ENCODE measurements at regions not wholly inside any gene's neighbourhood (a gene's known extent, or its start where the extent isn't known, plus 50 kb on each side); places are given as distances from the start of the nearest gene placed in this dataset.

- no peak for DNase-seq
Measured at GRCh38 chr1:36641776-36642175, 159.1 kb upstream of the CSF3R start.

DNA sequence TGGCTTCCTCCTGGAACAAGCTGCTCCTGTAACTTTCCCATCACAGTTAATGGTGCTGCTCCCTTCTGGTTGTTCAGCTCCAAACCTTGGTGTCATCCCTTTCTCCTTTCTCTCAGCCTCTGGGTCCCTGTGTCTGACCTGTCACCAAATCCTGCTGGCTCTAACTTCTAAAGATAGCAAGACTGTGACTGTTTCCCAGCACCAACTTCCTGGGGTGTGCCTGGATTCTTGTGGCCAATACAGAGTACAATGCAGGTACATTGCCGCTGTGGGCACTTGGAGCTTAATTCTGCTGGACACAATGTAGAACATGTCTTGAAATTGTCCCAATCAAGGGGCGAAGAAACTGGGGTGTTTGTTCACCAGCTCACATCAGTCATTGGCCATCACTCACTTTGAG lies 156.7 kb upstream of the CSF3R start:
- DNase-seq, result no peak

GRCh38 chr1:36638268-36638667 lies 155.6 kb upstream of the CSF3R start:
- no peak for DNase-seq

DNA sequence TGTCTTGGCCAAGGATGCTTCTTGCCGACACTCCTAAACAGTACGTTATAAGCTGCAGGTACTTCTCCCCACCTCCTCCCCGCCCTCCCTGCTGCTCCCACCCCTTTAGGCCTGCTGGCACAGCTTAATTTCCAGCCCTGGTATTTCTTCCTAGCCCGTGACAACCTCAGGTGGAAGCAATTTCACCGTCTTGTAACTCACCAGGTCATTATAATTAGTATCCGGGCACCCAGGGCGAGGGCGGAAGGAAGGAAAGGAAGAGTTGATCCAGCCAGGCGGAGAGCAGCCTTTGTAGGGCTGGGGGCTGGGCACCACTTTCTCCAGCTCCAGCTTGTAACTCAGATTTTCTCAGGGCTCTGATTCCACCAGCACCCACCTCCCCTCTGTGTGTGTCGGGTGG lies 153.5 kb upstream of the CSF3R start:
- DNase-seq, result no peak

GRCh38 chr1:36635284-36635683 lies 152.6 kb upstream of the CSF3R start:
- no peak for DNase-seq

- DNase-seq, result no peak
Measured at GRCh38 chr1:36628804-36629203, 146.1 kb upstream of the CSF3R start.

DNA sequence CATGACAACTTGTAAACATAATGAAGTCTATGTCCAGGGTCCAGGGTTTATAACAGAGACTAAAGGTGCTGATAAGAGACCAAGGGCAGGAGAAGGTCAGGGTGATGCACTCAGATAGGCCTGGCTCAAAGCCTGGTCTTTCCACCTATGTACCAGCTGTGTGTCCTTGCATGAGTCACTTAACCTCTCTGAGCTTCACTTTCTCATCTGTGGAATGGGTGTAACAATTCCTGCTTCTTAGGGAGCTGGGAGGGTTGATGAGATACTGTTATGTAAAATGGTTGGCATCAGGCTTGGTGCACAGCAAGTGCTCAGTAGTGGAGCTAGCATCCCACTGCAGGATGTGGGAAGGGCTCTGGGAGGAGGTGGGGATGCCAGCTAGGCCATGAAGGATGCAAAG lies 143.7 kb upstream of the CSF3R start:
- no peak for DNase-seq

GRCh38 chr1:36625935-36626310 lies 143.2 kb upstream of the CSF3R start:
- no peak for DNase-seq

DNA sequence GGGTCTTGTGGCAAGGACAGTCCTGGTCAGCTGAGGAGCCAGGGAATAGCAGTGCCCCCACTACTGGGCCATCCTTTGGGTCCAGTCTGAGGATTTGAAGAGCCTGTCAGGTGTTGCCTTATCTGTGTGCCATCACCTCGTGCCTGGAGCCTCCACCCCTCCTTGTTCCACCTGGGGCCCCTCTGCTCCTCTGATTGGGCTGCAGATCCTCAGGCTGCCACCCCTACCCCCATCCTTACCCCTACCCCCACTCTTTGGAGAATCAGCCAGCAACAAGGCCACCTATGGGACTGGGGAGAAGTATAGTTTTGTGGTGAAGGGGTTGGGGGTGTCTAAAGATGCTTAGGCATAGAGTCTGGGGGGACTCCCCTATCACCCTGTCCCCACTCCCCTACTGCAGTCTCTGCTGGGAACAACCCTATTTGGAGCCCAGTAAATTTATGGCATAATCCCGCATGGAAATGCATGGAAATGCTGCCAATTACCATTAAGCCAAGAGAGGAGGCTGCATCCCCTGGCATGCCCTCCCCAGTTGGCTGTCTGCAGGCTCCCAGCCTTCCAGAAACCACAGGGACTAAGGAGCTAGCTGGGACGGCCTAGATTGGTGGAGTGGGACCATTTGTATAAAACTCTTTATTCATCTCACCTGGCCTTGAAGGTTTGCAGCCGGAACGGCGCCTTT lies 142.7 kb upstream of the CSF3R start:
- DNase-seq, result no peak

DNA sequence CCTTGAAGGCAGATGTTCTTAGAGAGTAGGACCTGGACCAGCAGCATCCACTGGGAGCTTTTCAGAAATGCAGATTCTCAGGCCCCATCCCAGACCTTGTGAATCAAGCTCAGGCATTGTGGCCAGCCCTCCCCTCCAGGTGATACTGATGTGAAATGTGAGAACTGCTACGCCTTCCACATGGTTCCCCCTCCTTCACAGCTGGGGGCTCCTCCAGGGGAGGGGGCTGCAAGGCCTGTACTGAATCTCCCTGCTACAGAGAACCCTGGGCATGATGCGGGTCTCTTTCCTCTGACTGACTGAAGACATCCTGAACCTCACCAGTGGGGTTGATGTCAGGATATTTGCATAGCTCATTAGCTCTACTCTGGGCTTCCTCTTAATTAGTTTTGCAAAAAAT lies 141.8 kb upstream of the CSF3R start:
- no peak for DNase-seq

GRCh38 chr1:36622741-36623648 lies 140.3 kb upstream of the CSF3R start:
- no peak for DNase-seq

- DNase-seq, result no peak
Measured at GRCh38 chr1:36621531-36621930, 138.8 kb upstream of the CSF3R start.

DNA sequence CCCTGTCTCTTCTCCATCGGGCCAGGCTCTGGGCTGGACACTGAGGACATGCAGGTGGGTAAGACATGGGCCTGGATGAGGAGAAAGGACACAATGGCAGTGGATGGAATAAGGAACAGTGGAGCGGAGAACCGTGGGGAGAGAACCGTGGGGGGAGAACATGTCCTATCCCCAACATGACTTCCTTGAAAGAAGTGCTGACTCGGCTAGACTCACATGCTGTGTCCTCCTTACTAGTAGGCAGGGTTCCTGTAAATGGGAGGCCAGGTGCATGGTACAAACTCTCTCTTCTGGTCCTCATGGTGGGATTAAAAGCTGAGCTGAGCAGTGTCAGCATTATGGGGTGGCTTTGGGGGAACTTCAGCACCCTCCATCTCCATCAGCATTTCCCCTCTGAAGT lies 137.4 kb upstream of the CSF3R start:
- DNase-seq, result no peak

DNA sequence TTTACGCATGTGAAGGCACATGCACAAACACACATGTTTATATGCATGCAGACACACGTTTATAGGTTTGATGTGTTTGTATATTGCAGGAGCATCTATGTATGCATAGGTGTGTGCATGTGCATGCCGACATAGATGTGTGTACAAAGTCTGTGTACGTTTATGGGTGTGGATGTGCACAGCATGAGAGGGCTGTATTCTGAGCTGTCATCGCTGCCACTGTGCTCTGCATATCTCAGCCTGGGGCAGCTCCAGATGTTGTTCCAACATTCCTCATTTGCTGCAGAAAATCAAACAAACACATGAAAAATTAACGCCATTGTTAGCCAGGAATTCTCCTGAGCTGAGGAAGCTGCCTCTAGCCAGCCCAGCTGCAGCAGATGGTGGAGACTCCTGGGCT lies 132.3 kb upstream of the CSF3R start:
- DNase-seq, result no peak

DNA sequence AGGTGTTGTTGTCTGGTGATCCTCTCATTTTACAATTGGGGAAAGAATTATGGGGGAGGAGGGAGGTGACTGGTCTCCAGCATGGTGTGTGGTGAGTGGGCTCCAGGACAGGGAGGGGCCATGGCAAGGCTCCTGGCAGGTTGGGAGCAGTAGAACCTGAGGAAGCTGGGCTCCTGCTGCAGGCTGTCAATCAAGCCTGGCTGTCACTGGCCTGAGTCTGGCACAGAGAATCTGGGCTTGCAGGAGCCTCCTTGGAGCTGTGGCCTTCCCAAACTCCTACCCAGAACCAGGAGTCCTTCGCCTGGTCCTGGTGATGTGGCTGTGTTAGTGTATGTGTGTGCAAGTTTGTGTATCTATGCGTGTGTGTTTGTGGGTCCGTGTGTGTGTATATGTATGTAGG lies 131.9 kb upstream of the CSF3R start:
- no peak for DNase-seq

DNA sequence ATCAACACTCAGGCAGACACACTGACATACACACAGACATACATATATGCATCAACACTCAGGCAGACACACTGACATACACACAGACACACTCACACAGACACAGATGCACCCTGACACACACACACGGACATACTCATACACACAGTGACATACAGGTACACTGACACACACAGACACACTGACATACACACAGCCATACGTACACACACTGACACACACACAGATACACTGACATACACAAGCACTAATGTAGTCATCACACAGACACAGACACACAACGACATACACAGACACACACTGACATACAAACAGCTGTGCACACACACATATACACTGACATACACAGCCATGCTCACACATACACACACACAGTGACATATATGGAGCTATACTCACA lies 131.0 kb upstream of the CSF3R start:
- DNase-seq, result no peak

GRCh38 chr1:36612881-36613280 lies 130.2 kb upstream of the CSF3R start:
- DNase-seq, result no peak

DNA sequence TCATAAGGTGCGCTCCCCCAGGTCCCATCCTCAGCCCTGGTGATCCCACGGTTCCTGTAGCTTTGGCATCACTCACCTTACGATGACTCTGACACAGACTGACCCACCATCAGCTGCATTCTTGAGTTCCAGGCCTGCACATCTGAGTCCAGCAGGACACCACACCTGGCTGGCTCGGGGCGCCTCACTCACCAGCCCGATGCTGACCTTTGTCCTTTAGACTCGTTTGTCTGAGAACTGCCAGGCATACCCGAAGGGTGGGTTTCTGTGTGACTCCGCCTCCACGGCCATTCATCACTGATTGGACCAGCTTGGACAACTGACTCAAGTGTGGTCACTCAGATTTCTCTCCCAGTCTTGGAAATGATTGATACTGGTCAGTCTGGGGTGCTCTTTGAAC lies 129.4 kb upstream of the CSF3R start:
- no peak for DNase-seq

GRCh38 chr1:36609241-36610027 lies 126.7 kb upstream of the CSF3R start:
- peak; percentile 88 for DNase-seq

- no peak for DNase-seq
Measured at GRCh38 chr1:36608272-36608671, 125.6 kb upstream of the CSF3R start.

DNA sequence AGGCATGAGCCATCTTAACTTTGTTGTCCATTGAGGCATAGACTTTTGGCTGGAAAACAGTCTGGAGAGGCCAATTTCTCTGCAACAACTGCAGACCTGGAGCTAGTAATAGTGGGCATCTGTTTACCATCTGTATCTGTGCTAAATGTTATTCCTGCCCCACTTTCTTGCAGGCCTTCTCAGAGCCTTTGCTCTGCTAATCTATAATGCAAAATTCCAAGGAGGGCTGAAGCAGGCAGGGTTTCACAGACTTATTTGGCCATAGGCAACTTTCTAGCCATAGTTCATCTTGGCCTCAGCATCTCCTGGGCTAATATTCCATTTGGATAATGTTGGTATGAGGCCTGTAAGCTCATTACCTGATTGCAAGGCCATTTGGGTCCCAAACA lies 124.5 kb upstream of the CSF3R start:
- no peak for DNase-seq

DNA sequence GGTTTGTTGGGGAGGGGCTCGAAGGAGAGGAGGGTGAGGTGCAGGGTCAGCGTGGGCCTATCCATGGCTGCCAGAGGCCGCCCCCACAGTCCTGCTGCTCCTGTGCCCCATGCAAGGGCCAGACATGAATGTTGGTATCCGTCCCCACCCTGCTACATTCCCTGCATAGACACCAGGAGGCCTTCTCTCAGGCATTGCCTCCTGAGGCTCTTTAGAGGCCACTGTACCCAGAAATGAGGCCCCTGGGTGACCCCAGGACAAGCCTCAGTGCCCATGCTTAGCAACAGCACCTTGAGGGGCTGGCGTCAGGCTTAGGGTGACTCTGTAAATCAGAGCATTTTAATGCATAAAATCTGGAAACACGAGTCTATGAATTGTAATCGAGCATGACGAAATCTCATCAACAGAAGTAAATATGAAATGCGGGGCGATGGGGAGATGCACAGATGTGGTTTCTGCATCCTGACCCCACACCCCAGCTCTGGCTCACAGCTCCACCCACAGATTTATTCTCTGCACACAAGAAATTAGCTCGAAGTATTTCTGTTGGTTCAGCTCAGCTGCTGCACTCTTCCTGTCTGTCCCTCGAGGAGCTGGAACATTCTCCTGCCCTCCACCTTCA lies 124.0 kb upstream of the CSF3R start:
- DNase-seq, result no peak

DNA sequence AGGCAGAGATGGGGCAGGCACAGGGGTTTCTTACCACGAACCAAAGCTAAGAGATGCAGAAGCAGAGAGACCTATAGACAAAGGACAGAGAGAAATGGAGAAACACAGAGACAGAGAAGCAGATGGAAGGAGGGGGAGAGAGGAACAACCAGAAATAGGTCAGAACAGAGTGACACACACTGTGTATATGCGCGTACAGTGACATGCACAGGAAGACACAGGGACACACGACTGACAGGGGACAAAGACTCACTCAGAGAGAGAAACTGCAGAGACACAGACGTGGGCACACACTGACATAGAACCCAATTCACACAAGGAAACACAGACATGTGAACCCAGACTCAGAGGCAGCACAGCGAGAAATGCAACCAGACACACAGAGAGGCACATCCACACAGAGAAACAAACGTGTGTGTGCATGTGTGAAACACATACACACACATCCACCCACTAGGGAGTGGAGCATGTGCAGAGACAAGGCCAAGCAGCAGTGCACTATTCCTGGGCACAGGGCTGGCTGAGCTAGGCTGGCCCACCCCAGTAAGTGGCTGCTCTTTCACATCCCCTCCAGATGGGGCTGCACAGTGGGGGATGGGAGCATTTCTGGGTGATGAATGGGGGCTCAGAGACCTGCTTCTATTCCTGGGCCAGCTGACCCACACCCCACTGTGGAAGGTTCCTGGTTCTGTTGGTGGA lies 123.4 kb upstream of the CSF3R start:
- DNase-seq, result no peak

Measured in islet precursor cell (in vitro differentiated cells).